PC-9 (cell line): ENCODE measurements at regions not wholly inside any gene's neighbourhood (a gene's known extent, or its start where the extent isn't known, plus 50 kb on each side); places are given as distances from the start of the nearest gene placed in this dataset.

Experiments
- BruUV-seq: library from RNA; stranded (reverse); fragments of 400-500 nt; replicated peaks from 2 replicates; lab custom pipeline; 2021; lab: Mats Ljungman, UMichigan
- CTCF ChIA-PET: fragments of 300-600 bp; sonication (Branson Sonifier 250); formaldehyde crosslinking; loops from one replicate; lab custom pipeline; 2022; ENCODE audit warnings: antibody characterized with exemption; lab: Charles Lee
- POLR2A ChIA-PET: fragments of 300-600 bp; sonication (Branson Sonifier 250); formaldehyde crosslinking; loops from one replicate; lab custom pipeline; 2022; ENCODE audit warnings: antibody characterized with exemption; ENCODE audit not compliant: unreplicated experiment; lab: Charles Lee
- DNase-seq, 2 experiments: peaks; one replicate each; pipeline versions ENCODE4 v3.0.0 to v3.0.0-alpha.2; 2015 to 2022; ENCODE audit warnings: mixed read lengths in 1 of 2
- H2AFZ ChIP-seq: fragments of 200-600 bp; sonication (generic); 2 replicates; pipeline ENCODE4 v1.8.1; 2017; ENCODE audit warnings: antibody characterized with exemption
- H3F3A ChIP-seq: fragments of 200-600 bp; sonication (generic); 2 replicates; pipeline ENCODE4 v1.8.1; 2017; ENCODE audit warnings: antibody characterized with exemption, mild to moderate bottlenecking, low read depth; ENCODE audit not compliant: insufficient read depth
- H3K27ac ChIP-seq: fragments of 200-600 bp; sonication (generic); 2 replicates; pipeline ENCODE4 v1.6.1; 2016; ENCODE audit warnings: mixed run types
- H3K27me3 ChIP-seq: fragments of 200-600 bp; sonication (generic); 2 replicates; pipeline ENCODE4 v1.6.1; 2016; ENCODE audit warnings: low read depth, mixed run types; ENCODE audit not compliant: insufficient read depth
- H3K36me3 ChIP-seq: fragments of 200-600 bp; sonication (generic); 2 replicates; pipeline ENCODE4 v1.6.1; 2016; ENCODE audit warnings: low read depth, mixed run types
- H3K4me1 ChIP-seq: fragments of 200-600 bp; sonication (generic); replicated peaks from 2 replicates; pipeline ENCODE4 v1.6.1; 2016; ENCODE audit warnings: mixed run types; ENCODE audit not compliant: insufficient read depth
- H3K4me2 ChIP-seq: fragments of 200-600 bp; sonication (generic); 2 replicates; pipeline ENCODE4 v1.6.1; 2017; ENCODE audit warnings: mixed run types
- H3K4me3 ChIP-seq: fragments of 200-600 bp; sonication (generic); 2 replicates; pipeline ENCODE4 v1.6.1; 2016; ENCODE audit warnings: mixed run types
- H3K79me2 ChIP-seq: fragments of 200-600 bp; sonication (generic); 2 replicates; pipeline ENCODE4 v1.6.1; 2017; ENCODE audit warnings: low read depth, mixed run types
- H3K9me2 ChIP-seq: fragments of 200-600 bp; sonication (generic); 2 replicates; pipeline ENCODE4 v1.8.1; 2017; ENCODE audit warnings: mild to moderate bottlenecking; ENCODE audit not compliant: insufficient read depth
- H3K9me3 ChIP-seq: fragments of 200-600 bp; sonication (generic); 2 replicates; pipeline ENCODE4 v1.8.1; 2016; ENCODE audit warnings: low read depth; ENCODE audit not compliant: insufficient read depth
- H4K20me1 ChIP-seq: fragments of 200-600 bp; sonication (generic); 2 replicates; pipeline ENCODE4 v1.8.1; 2017; ENCODE audit not compliant: insufficient read depth
- EZH2 ChIP-seq: fragments of 200-600 bp; sonication (generic); IDR thresholded peaks from 2 replicates; pipeline ENCODE4 v1.8.0; 2017; ENCODE audit warnings: antibody characterized with exemption, low read depth
- intact Hi-C: fragments of 100-400 bp; cut with micrococcal nuclease; formaldehyde crosslinking; loops from one replicate; pipeline ENCODE4 v1.10.0; 2022; ENCODE audit not compliant: unreplicated experiment
- TF ChIP-seq, protein P1 (sequence below): fragments of 200-600 bp; sonication (generic); conservative IDR thresholded peaks from 2 replicates; pipeline ENCODE4 v1.6.1; 2017; ENCODE audit warnings: mixed run types, antibody characterized with exemption, mild to moderate bottlenecking, moderate library complexity

GRCh38 chr20:41716436-41716835 lies 98.3 kb upstream of the CHD6 start:
- H3K79me2 ChIP-seq = no peaks in the 10 kb centered on the region
- DNase-seq = no peak
- no peaks in the 10 kb centered on the region for H3F3A ChIP-seq
- no peak for TF ChIP-seq EZH2
- TF ChIP-seq, protein P1, sequence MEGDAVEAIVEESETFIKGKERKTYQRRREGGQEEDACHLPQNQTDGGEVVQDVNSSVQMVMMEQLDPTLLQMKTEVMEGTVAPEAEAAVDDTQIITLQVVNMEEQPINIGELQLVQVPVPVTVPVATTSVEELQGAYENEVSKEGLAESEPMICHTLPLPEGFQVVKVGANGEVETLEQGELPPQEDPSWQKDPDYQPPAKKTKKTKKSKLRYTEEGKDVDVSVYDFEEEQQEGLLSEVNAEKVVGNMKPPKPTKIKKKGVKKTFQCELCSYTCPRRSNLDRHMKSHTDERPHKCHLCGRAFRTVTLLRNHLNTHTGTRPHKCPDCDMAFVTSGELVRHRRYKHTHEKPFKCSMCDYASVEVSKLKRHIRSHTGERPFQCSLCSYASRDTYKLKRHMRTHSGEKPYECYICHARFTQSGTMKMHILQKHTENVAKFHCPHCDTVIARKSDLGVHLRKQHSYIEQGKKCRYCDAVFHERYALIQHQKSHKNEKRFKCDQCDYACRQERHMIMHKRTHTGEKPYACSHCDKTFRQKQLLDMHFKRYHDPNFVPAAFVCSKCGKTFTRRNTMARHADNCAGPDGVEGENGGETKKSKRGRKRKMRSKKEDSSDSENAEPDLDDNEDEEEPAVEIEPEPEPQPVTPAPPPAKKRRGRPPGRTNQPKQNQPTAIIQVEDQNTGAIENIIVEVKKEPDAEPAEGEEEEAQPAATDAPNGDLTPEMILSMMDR = no peak
- H3K27me3 ChIP-seq = peaks cover 54% of the 10 kb centered on the region
- CTCF ChIA-PET = no interaction called here
- H3K27ac ChIP-seq = no peak overlapping the region
- no peak overlapping the region for H2AFZ ChIP-seq
- H3K4me1 ChIP-seq = no peaks in the 10 kb centered on the region
- BruUV-seq = no TSS peak
- H3K9me2 ChIP-seq = no peaks in the 10 kb centered on the region
- no peak overlapping the region for H3K4me2 ChIP-seq
- H3K36me3 ChIP-seq = no peaks in the 10 kb centered on the region
- H3K4me3 ChIP-seq = no peak overlapping the region
- intact Hi-C loops = no loop called here
- no peaks in the 10 kb centered on the region for H3K9me3 ChIP-seq
- no peaks in the 10 kb centered on the region for H4K20me1 ChIP-seq
- POLR2A ChIA-PET = no interaction called here

DNA sequence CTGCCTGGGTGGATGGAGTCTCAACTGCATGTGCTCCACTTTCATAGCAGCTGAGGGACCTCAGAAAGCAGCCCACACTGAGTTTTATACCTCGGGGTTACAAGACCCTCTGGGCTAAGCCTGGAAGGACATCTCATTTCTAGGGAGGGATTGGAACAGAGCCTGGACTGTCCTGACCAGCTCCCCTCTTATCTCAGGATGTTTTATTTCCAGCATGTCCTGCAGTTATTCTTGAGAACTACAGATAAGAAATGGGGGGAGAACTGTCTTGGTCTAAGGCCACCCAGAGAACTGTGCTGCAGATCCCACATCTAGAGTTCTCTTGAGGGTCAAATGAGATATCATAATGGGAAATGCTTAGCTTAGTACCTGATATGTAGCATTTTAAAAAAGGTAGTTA lies 97.3 kb upstream of the CHD6 start:
- intact Hi-C loops = no loop called here
- CTCF ChIA-PET = no interaction called here

GRCh38 chr20:41714030-41714429 lies 95.9 kb upstream of the CHD6 start:
- no peaks in the 10 kb centered on the region for H3K79me2 ChIP-seq
- no peaks in the 10 kb centered on the region for H3K36me3 ChIP-seq
- no peaks in the 10 kb centered on the region for H3K9me2 ChIP-seq
- intact Hi-C loops = no loop called here
- H3F3A ChIP-seq = no peaks in the 10 kb centered on the region
- BruUV-seq = no TSS peak
- DNase-seq = no peak
- no peak overlapping the region for H2AFZ ChIP-seq
- no peak overlapping the region for H3K4me3 ChIP-seq
- H3K4me2 ChIP-seq = no peak overlapping the region
- no peak for TF ChIP-seq EZH2
- TF ChIP-seq, protein P1 = no peak
- ChIA-PET CTCF (no interaction called here), POLR2A (interaction anchor here (0.6 kb wide), 1 partner anchor 345 kb away, joined by 6 read pairs; no protein-coding TSS in a partner anchor)
- no peaks in the 10 kb centered on the region for H4K20me1 ChIP-seq
- no peak overlapping the region for H3K27ac ChIP-seq
- H3K4me1 ChIP-seq = no peaks in the 10 kb centered on the region
- no peaks in the 10 kb centered on the region for H3K9me3 ChIP-seq
- H3K27me3 ChIP-seq = peaks cover 71% of the 10 kb centered on the region

More for the DNA sequence above, 97.3 kb upstream of the CHD6 start:
- H3K36me3 ChIP-seq = no peaks in the 10 kb centered on the region
- no peak overlapping the region for H3K27ac ChIP-seq
- H3K4me2 ChIP-seq = no peak overlapping the region
- no peak overlapping the region for H3K4me3 ChIP-seq
- DNase-seq = no peak
- H3K79me2 ChIP-seq = no peaks in the 10 kb centered on the region
- TF ChIP-seq, protein P1 = no peak
- no peak for TF ChIP-seq EZH2
- POLR2A ChIA-PET = no interaction called here
- H3K9me2 ChIP-seq = no peaks in the 10 kb centered on the region
- H4K20me1 ChIP-seq = no peaks in the 10 kb centered on the region
- H3F3A ChIP-seq = no peaks in the 10 kb centered on the region
- H3K27me3 ChIP-seq = peaks cover 64% of the 10 kb centered on the region
- no peaks in the 10 kb centered on the region for H3K4me1 ChIP-seq
- no TSS peak for BruUV-seq
- H2AFZ ChIP-seq = no peak overlapping the region
- no peaks in the 10 kb centered on the region for H3K9me3 ChIP-seq
